GM12878 (cell line): ENCODE measurements at regions not wholly inside any gene's neighbourhood (a gene's known extent, or its start where the extent isn't known, plus 50 kb on each side); places are given as distances from the start of the nearest gene placed in this dataset.

Experiments used
- BCL11A ChIP-seq: IDR thresholded peaks from 2 replicates; pipeline ENCODE4 v1.6.1; 2011; ENCODE audit warnings: low read depth, low read length
- BHLHE40 ChIP-seq, 2 experiments: fragments of 450-650 bp in 1 of 2; IDR thresholded peaks; 2 replicates each; pipeline ENCODE4 v1.6.1; 2011 to 2017; ENCODE audit warnings: low read depth in 2 of 2, borderline replicate concordance in 1 of 2, improper control_type of control experiment in 1 of 2, low read length in 1 of 2, mild to moderate bottlenecking in 1 of 2
- CBX5 ChIP-seq: sonication (generic); IDR thresholded peaks from 2 replicates; pipeline ENCODE4 v1.6.1; 2016; ENCODE audit warnings: low read depth, moderate library complexity, mild to moderate bottlenecking, inconsistent platforms
- CREM ChIP-seq: IDR thresholded peaks from 2 replicates; pipeline ENCODE4 v1.6.1; 2014; ENCODE audit warnings: antibody characterized with exemption, low read depth
- E4F1 ChIP-seq: fragments of 450-650 bp; IDR thresholded peaks from 2 replicates; pipeline ENCODE4 v1.6.1; 2018; ENCODE audit warnings: borderline replicate concordance, mild to moderate bottlenecking; ENCODE audit not compliant: partially characterized antibody
- ELK1 ChIP-seq: IDR thresholded peaks from 2 replicates; pipeline ENCODE4 v1.6.1; 2012; ENCODE audit warnings: low read depth, low read length, improper control_type of control experiment
- FOXM1 ChIP-seq: IDR thresholded peaks from 2 replicates; pipeline ENCODE4 v1.6.1; 2012; ENCODE audit warnings: low read depth, mild to moderate bottlenecking, inconsistent platforms, low read length, moderate library complexity
- IKZF1 ChIP-seq: fragments of 450-650 bp; conservative IDR thresholded peaks from 2 replicates; pipeline ENCODE4 v1.6.1; 2017; ENCODE audit warnings: antibody characterized with exemption, mild to moderate bottlenecking
- IRF5 ChIP-seq: fragments of 450-650 bp; IDR thresholded peaks from 2 replicates; pipeline ENCODE4 v1.6.1; 2017; ENCODE audit warnings: borderline replicate concordance
- PML ChIP-seq: IDR thresholded peaks from 2 replicates; pipeline ENCODE4 v1.6.1; 2012; ENCODE audit warnings: low read length, inconsistent platforms
- SUPT20H ChIP-seq: IDR thresholded peaks from 2 replicates; pipeline ENCODE4 v1.6.1; 2011; ENCODE audit warnings: low read depth, mild to moderate bottlenecking, low read length, moderate library complexity, borderline replicate concordance; ENCODE audit not compliant: control insufficient read depth
- TCF12 ChIP-seq: IDR thresholded peaks from 2 replicates; pipeline ENCODE4 v1.6.1; 2011; ENCODE audit warnings: low read depth, mild to moderate bottlenecking, low read length
- ZBTB33 ChIP-seq: fragments of 450-650 bp; IDR thresholded peaks from 2 replicates; pipeline ENCODE4 v1.6.1; 2017; ENCODE audit warnings: mild to moderate bottlenecking
- ZNF207 ChIP-seq: fragments of 450-650 bp; IDR thresholded peaks from 2 replicates; pipeline ENCODE4 v1.6.1; 2014; ENCODE audit warnings: antibody characterized with exemption, mild to moderate bottlenecking, borderline replicate concordance
- ZNF592 ChIP-seq: fragments of 450-650 bp; IDR thresholded peaks from 2 replicates; pipeline ENCODE4 v1.6.1; 2017; ENCODE audit warnings: mild to moderate bottlenecking, moderate library complexity

GRCh38 chr4:12926189-12927066 is 557.7 kb downstream of the RAB28 start (continued):
- peak in 1 of 2 experiments; percentile 52; a peak in 2 of 4 replicates for TF ChIP-seq BHLHE40 (IDR thresholded peaks at IDR 0.05; ENCODE audit: borderline replicate concordance in 1 of 2, low read depth in 2 of 2, low read length in 1 of 2)
- TF ChIP-seq E4F1 = no peak
- no peak for TF ChIP-seq PML
- no peak for TF ChIP-seq SUPT20H
- TF ChIP-seq ZNF592 = no peak
- peak; percentile 56 for TF ChIP-seq IKZF1
- TF ChIP-seq FOXM1 = no peak
- no peak for TF ChIP-seq CREM
- TF ChIP-seq ZBTB33 = no peak
- 0 out of 2 replicates have a peak, but pooled peaks have one; percentile 12 for TF ChIP-seq BCL11A
- TF ChIP-seq ZNF207 = no peak
- no peak for TF ChIP-seq IRF5
- no peak for TF ChIP-seq ELK1
- TF ChIP-seq TCF12 = no peak
- TF ChIP-seq CBX5 = no peak
